ENCODE measurements at regions not wholly inside any gene's neighbourhood (a gene's known extent, or its start where the extent isn't known, plus 50 kb on each side); places are given as distances from the start of the nearest gene placed in this dataset.

- in situ Hi-C loops (cut with MboI; ENCODE audit: low sequenced_read_pairs, unreplicated experiment): no loop called here
- no peak for DNase-seq (ENCODE audit: low spot score)
- TF ChIP-seq CTCF (IDR thresholded peaks at IDR 0.05; ENCODE audit: borderline replicate concordance, control extremely low read depth, extremely low read depth, insufficient read depth, missing control alignments): no peak
Observed at GRCh38 chr5:21121213-21121612, 1133.2 kb upstream of the CDH18 start.

- TF ChIP-seq CTCF (IDR thresholded peaks at IDR 0.05; ENCODE audit: borderline replicate concordance, control extremely low read depth, extremely low read depth, insufficient read depth, missing control alignments): no peak
- in situ Hi-C loops (cut with MboI; ENCODE audit: low sequenced_read_pairs, unreplicated experiment): no loop called here
- DNase-seq (ENCODE audit: low spot score): no peak
Observed at GRCh38 chr5:21097661-21098060, 1109.7 kb upstream of the CDH18 start.

- TF ChIP-seq CTCF (IDR thresholded peaks at IDR 0.05; ENCODE audit: borderline replicate concordance, control extremely low read depth, extremely low read depth, insufficient read depth, missing control alignments): no peak
- no peak for DNase-seq (ENCODE audit: low spot score)
- in situ Hi-C loops (cut with MboI; ENCODE audit: low sequenced_read_pairs, unreplicated experiment): no loop called here
Observed at GRCh38 chr5:21094619-21095018, 1106.6 kb upstream of the CDH18 start.

GRCh38 chr5:21087766-21088165, 1099.8 kb upstream of the CDH18 start:
- TF ChIP-seq CTCF (IDR thresholded peaks at IDR 0.05; ENCODE audit: borderline replicate concordance, control extremely low read depth, extremely low read depth, insufficient read depth, missing control alignments): no peak
- DNase-seq (ENCODE audit: low spot score): no peak
- in situ Hi-C loops (cut with MboI; ENCODE audit: low sequenced_read_pairs, unreplicated experiment): no loop called here

GRCh38 chr5:21085791-21086190, 1097.8 kb upstream of the CDH18 start:
- no peak for DNase-seq (ENCODE audit: low spot score)
- TF ChIP-seq CTCF (IDR thresholded peaks at IDR 0.05; ENCODE audit: borderline replicate concordance, control extremely low read depth, extremely low read depth, insufficient read depth, missing control alignments): no peak
- in situ Hi-C loops (cut with MboI; ENCODE audit: low sequenced_read_pairs, unreplicated experiment): no loop called here

- DNase-seq (ENCODE audit: low spot score): no peak
- in situ Hi-C loops (cut with MboI; ENCODE audit: low sequenced_read_pairs, unreplicated experiment): no loop called here
- TF ChIP-seq CTCF (IDR thresholded peaks at IDR 0.05; ENCODE audit: borderline replicate concordance, control extremely low read depth, extremely low read depth, insufficient read depth, missing control alignments): no peak
Observed at GRCh38 chr5:21071986-21072385, 1084.0 kb upstream of the CDH18 start.

- no peak for DNase-seq (ENCODE audit: low spot score)
- in situ Hi-C loops (cut with MboI; ENCODE audit: low sequenced_read_pairs, unreplicated experiment): no loop called here
- no peak for TF ChIP-seq CTCF (IDR thresholded peaks at IDR 0.05; ENCODE audit: borderline replicate concordance, control extremely low read depth, extremely low read depth, insufficient read depth, missing control alignments)
Observed at GRCh38 chr5:21071421-21071820, 1083.4 kb upstream of the CDH18 start.

All from GM13976 (cell line).